GM18505 (cell line): ENCODE measurements at regions not wholly inside any gene's neighbourhood (a gene's known extent, or its start where the extent isn't known, plus 50 kb on each side); places are given as distances from the start of the nearest gene placed in this dataset.
"Not testable (repeated sequence)": the region's sequence is repeated elsewhere in the genome, so short reads cannot be mapped to it uniquely, and the experiment has no call there.

Source experiments
- ATAC-seq: cut with Tn5 transposase; IDR thresholded peaks from one replicate; pipeline ENCODE4 v1.9.1; 2021; ENCODE audit not compliant: unreplicated experiment
- POLR2A ChIP-seq: IDR thresholded peaks from 4 replicates; pipeline ENCODE4 v1.6.1; 2011; ENCODE audit warnings: borderline replicate concordance; ENCODE audit not compliant: insufficient read depth, insufficient read length; ENCODE audit errors: extremely low read depth

- ATAC-seq = no peak
These were observed 618.1 kb upstream of the FSHR start for GRCh38 chr2:49772299-49772970.

GRCh38 chr2:49770919-49771318 is 616.6 kb upstream of the FSHR start:
- no peak for ATAC-seq
- TF ChIP-seq POLR2A = no peak

More at GRCh38 chr2:49772299-49772970, 618.1 kb upstream of the FSHR start:
- TF ChIP-seq POLR2A = no peak

GRCh38 chr2:49767316-49767715 is 613.0 kb upstream of the FSHR start:
- no peak for TF ChIP-seq POLR2A

GRCh38 chr2:49755777-49756176 is 601.5 kb upstream of the FSHR start:
- no peak for TF ChIP-seq POLR2A

More at GRCh38 chr2:49767316-49767715, 613.0 kb upstream of the FSHR start:
- no peak for ATAC-seq

GRCh38 chr2:49754381-49754780 is 600.1 kb upstream of the FSHR start:
- ATAC-seq = no peak
- no peak for TF ChIP-seq POLR2A

More at GRCh38 chr2:49755777-49756176, 601.5 kb upstream of the FSHR start:
- no peak for ATAC-seq

GRCh38 chr2:49753344-49753985 is 599.1 kb upstream of the FSHR start:
- no peak for TF ChIP-seq POLR2A
- ATAC-seq = no peak

GRCh38 chr2:49737606-49738005 is 583.3 kb upstream of the FSHR start:
- no peak for ATAC-seq
- TF ChIP-seq POLR2A = no peak

GRCh38 chr2:49732924-49733323 is 578.6 kb upstream of the FSHR start:
- ATAC-seq = not testable (repeated sequence)

GRCh38 chr2:49719241-49719640 is 564.9 kb upstream of the FSHR start:
- no peak for TF ChIP-seq POLR2A
- no peak for ATAC-seq

- TF ChIP-seq POLR2A = no peak
- no peak for ATAC-seq
These were observed 561.3 kb upstream of the FSHR start for GRCh38 chr2:49715597-49715996.

GRCh38 chr2:49714454-49714853 is 560.1 kb upstream of the FSHR start:
- no peak for TF ChIP-seq POLR2A
- ATAC-seq = no peak

- ATAC-seq = no peak
- no peak for TF ChIP-seq POLR2A
These were observed 548.4 kb upstream of the FSHR start for GRCh38 chr2:49702740-49703139.

GRCh38 chr2:49693961-49694360 is 539.6 kb upstream of the FSHR start:
- no peak for ATAC-seq
- no peak for TF ChIP-seq POLR2A

- ATAC-seq = not testable (repeated sequence)
These were observed 537.7 kb upstream of the FSHR start for GRCh38 chr2:49692022-49692421.
